ENCODE measurements at regions not wholly inside any gene's neighbourhood (a gene's known extent, or its start where the extent isn't known, plus 50 kb on each side); places are given as distances from the start of the nearest gene placed in this dataset.

GRCh38 chr11:97641988-97642387, 1252.2 kb downstream of the JRKL start:
- intact Hi-C loops (cut with micrococcal nuclease; ENCODE audit: unreplicated experiment) = no loop called here
- no peak for DNase-seq (ENCODE audit: low spot score)
- ChIA-PET CTCF (no interaction called here), POLR2A (ENCODE audit: low non-redundant PET) (no interaction called here)
- TF ChIP-seq CTCF (conservative IDR thresholded peaks at IDR 0.05; ENCODE audit: low read depth, low read length) (no peak), EZH2 (IDR thresholded peaks at IDR 0.05; ENCODE audit: borderline replicate concordance, low read depth, low read length, poor library complexity, severe bottlenecking) (no peak)
- BruUV-seq (replicated peaks) = no TSS peak
- Histone ChIP-seq H3K9me3 (ENCODE audit: low read depth, low read length, poor library complexity, severe bottlenecking) (peaks cover 10% of the 10 kb centered on the region), H3K4me1 (ENCODE audit: insufficient read depth, low read length, poor library complexity, severe bottlenecking) (no peaks in the 10 kb centered on the region), H3K36me3 (ENCODE audit: insufficient read depth, low read length, poor library complexity, severe bottlenecking) (no peaks in the 10 kb centered on the region), H3K27ac (ENCODE audit: low read depth, low read length, poor library complexity, severe bottlenecking) (no peak overlapping the region), H3K27me3 (replicated peaks; ENCODE audit: insufficient read depth, low read depth, low read length, poor library complexity) (no peaks in the 10 kb centered on the region), H3K4me3 (ENCODE audit: low read depth, low read length, poor library complexity, severe bottlenecking) (no peak overlapping the region)

GRCh38 chr11:97645736-97646135, 1255.9 kb downstream of the JRKL start:
- ChIA-PET CTCF (no interaction called here), POLR2A (ENCODE audit: low non-redundant PET) (no interaction called here)
- no peaks in the 10 kb centered on the region for H3K27me3 ChIP-seq (replicated peaks; ENCODE audit: insufficient read depth, low read depth, low read length, poor library complexity)
- DNase-seq (ENCODE audit: low spot score) = no peak
- no peak for TF ChIP-seq EZH2 (IDR thresholded peaks at IDR 0.05; ENCODE audit: borderline replicate concordance, low read depth, low read length, poor library complexity, severe bottlenecking)
- BruUV-seq (replicated peaks) = no TSS peak
- H3K27ac ChIP-seq (ENCODE audit: low read depth, low read length, poor library complexity, severe bottlenecking) = no peak overlapping the region
- peaks cover 13% of the 10 kb centered on the region for H3K9me3 ChIP-seq (ENCODE audit: low read depth, low read length, poor library complexity, severe bottlenecking)
- H3K4me3 ChIP-seq (ENCODE audit: low read depth, low read length, poor library complexity, severe bottlenecking) = no peak overlapping the region
- no peaks in the 10 kb centered on the region for H3K4me1 ChIP-seq (ENCODE audit: insufficient read depth, low read length, poor library complexity, severe bottlenecking)
- intact Hi-C loops (cut with micrococcal nuclease; ENCODE audit: unreplicated experiment) = no loop called here
- no peaks in the 10 kb centered on the region for H3K36me3 ChIP-seq (ENCODE audit: insufficient read depth, low read length, poor library complexity, severe bottlenecking)

- no peak for DNase-seq (ENCODE audit: low spot score)
- POLR2A ChIA-PET (ENCODE audit: low non-redundant PET) = no interaction called here
- CTCF ChIA-PET = no interaction called here
- H3K4me1 ChIP-seq (ENCODE audit: insufficient read depth, low read length, poor library complexity, severe bottlenecking) = no peaks in the 10 kb centered on the region
- peaks cover 8% of the 10 kb centered on the region for H3K9me3 ChIP-seq (ENCODE audit: low read depth, low read length, poor library complexity, severe bottlenecking)
- intact Hi-C loops (cut with micrococcal nuclease; ENCODE audit: unreplicated experiment) = no loop called here
- BruUV-seq (replicated peaks) = no TSS peak
- no peak overlapping the region for H3K27ac ChIP-seq (ENCODE audit: low read depth, low read length, poor library complexity, severe bottlenecking)
- H3K4me3 ChIP-seq (ENCODE audit: low read depth, low read length, poor library complexity, severe bottlenecking) = no peak overlapping the region
- no peaks in the 10 kb centered on the region for H3K36me3 ChIP-seq (ENCODE audit: insufficient read depth, low read length, poor library complexity, severe bottlenecking)
- TF ChIP-seq EZH2 (IDR thresholded peaks at IDR 0.05; ENCODE audit: borderline replicate concordance, low read depth, low read length, poor library complexity, severe bottlenecking) (no peak), CTCF (conservative IDR thresholded peaks at IDR 0.05; ENCODE audit: low read depth, low read length) (no peak)
- no peaks in the 10 kb centered on the region for H3K27me3 ChIP-seq (replicated peaks; ENCODE audit: insufficient read depth, low read depth, low read length, poor library complexity)
Observed at GRCh38 chr11:97656356-97656755, 1266.5 kb downstream of the JRKL start.

- ChIA-PET POLR2A (ENCODE audit: low non-redundant PET) (no interaction called here), CTCF (no interaction called here)
- TF ChIP-seq EZH2 (IDR thresholded peaks at IDR 0.05; ENCODE audit: borderline replicate concordance, low read depth, low read length, poor library complexity, severe bottlenecking) = no peak
- no peak for TF ChIP-seq CTCF (conservative IDR thresholded peaks at IDR 0.05; ENCODE audit: low read depth, low read length)
- no peak for DNase-seq (ENCODE audit: low spot score)
- H3K27ac ChIP-seq (ENCODE audit: low read depth, low read length, poor library complexity, severe bottlenecking) = no peak overlapping the region
- H3K4me1 ChIP-seq (ENCODE audit: insufficient read depth, low read length, poor library complexity, severe bottlenecking) = no peaks in the 10 kb centered on the region
- H3K4me3 ChIP-seq (ENCODE audit: low read depth, low read length, poor library complexity, severe bottlenecking) = no peak overlapping the region
- peaks cover 10% of the 10 kb centered on the region for H3K9me3 ChIP-seq (ENCODE audit: low read depth, low read length, poor library complexity, severe bottlenecking)
- H3K36me3 ChIP-seq (ENCODE audit: insufficient read depth, low read length, poor library complexity, severe bottlenecking) = no peaks in the 10 kb centered on the region
- no peaks in the 10 kb centered on the region for H3K27me3 ChIP-seq (replicated peaks; ENCODE audit: insufficient read depth, low read depth, low read length, poor library complexity)
- BruUV-seq (replicated peaks) = no TSS peak
- intact Hi-C loops (cut with micrococcal nuclease; ENCODE audit: unreplicated experiment) = no loop called here
Observed at GRCh38 chr11:97657852-97658251, 1268.0 kb downstream of the JRKL start.

Data from A673 (cell line).